GM19438 (cell line): ENCODE measurements at regions not wholly inside any gene's neighbourhood (a gene's known extent, or its start where the extent isn't known, plus 50 kb on each side); places are given as distances from the start of the nearest gene placed in this dataset.

Source experiments
- ATAC-seq: cut with Tn5 transposase; IDR thresholded peaks from one replicate; pipeline ENCODE4 v1.9.1; 2021; ENCODE audit warnings: low read depth; ENCODE audit not compliant: unreplicated experiment

- ATAC-seq = no peak
Measured at GRCh38 chr18:25815659-25816058, 274.8 kb downstream of the SS18 start.

- peak; percentile 94 for ATAC-seq
Measured at GRCh38 chr18:25814841-25815458, 275.5 kb downstream of the SS18 start.

- no peak for ATAC-seq
Measured at GRCh38 chr18:25813110-25813509, 277.3 kb downstream of the SS18 start.

- ATAC-seq = no peak
Measured at GRCh38 chr18:25810736-25811135, 279.7 kb downstream of the SS18 start.

- no peak for ATAC-seq
Measured at GRCh38 chr18:25805939-25806338, 284.5 kb downstream of the SS18 start.

- ATAC-seq = no peak
Measured at GRCh38 chr18:25805323-25805722, 285.1 kb downstream of the SS18 start.

GRCh38 chr18:25799231-25799630 is 291.2 kb downstream of the SS18 start:
- ATAC-seq = no peak

- ATAC-seq = no peak
Measured at GRCh38 chr18:25798046-25798445, 292.4 kb downstream of the SS18 start.

- no peak for ATAC-seq
Measured at GRCh38 chr18:25795213-25795612, 295.2 kb downstream of the SS18 start.

GRCh38 chr18:25787276-25787675 is 303.1 kb downstream of the SS18 start:
- no peak for ATAC-seq

GRCh38 chr18:25786758-25787157 is 303.7 kb downstream of the SS18 start:
- no peak for ATAC-seq

- ATAC-seq = no peak
Measured at GRCh38 chr18:25780105-25780504, 310.3 kb downstream of the SS18 start.

GRCh38 chr18:25771796-25772195 is 318.6 kb downstream of the SS18 start:
- ATAC-seq = no peak

- no peak for ATAC-seq
Measured at GRCh38 chr18:25764777-25765176, 325.6 kb downstream of the SS18 start.

- no peak for ATAC-seq
Measured at GRCh38 chr18:25759111-25759510, 331.3 kb downstream of the SS18 start.

- ATAC-seq = no peak
Measured at GRCh38 chr18:25743646-25744151, 346.7 kb downstream of the SS18 start.

- no peak for ATAC-seq
Measured at GRCh38 chr18:25739376-25739775, 351.0 kb downstream of the SS18 start.

GRCh38 chr18:25737710-25738311 is 352.6 kb downstream of the SS18 start:
- ATAC-seq = no peak

- no peak for ATAC-seq
Measured at GRCh38 chr18:25736516-25736915, 353.9 kb downstream of the SS18 start.

GRCh38 chr18:25735459-25735858 is 355.0 kb downstream of the SS18 start:
- ATAC-seq = no peak

GRCh38 chr18:25734336-25734735 is 356.1 kb downstream of the SS18 start:
- ATAC-seq = no peak

GRCh38 chr18:25732862-25733261 is 357.6 kb downstream of the SS18 start:
- ATAC-seq = no peak
